Progenitor cell of endocrine pancreas (in vitro differentiated cells): ENCODE measurements at regions not wholly inside any gene's neighbourhood (a gene's known extent, or its start where the extent isn't known, plus 50 kb on each side); places are given as distances from the start of the nearest gene placed in this dataset.
A peak's percentile ranks its signal among the peaks of the same experiment; 100 is the strongest.

ENCODE experiments used
- DNase-seq: peaks from one replicate; pipeline ENCODE4 v3.0.0; 2021; ENCODE audit warnings: low spot score; ENCODE audit not compliant: unreplicated experiment
- H3K27ac Mint-ChIP-seq: 2 replicates; pipeline ENCODE4 v1.8.0; 2021; ENCODE audit warnings: mild to moderate bottlenecking, moderate library complexity, mixed read lengths
- H3K27me3 Mint-ChIP-seq: 2 replicates; pipeline ENCODE4 v1.8.0; 2021; ENCODE audit warnings: mixed read lengths
- H3K36me3 Mint-ChIP-seq: 2 replicates; pipeline ENCODE4 v1.8.0; 2022; ENCODE audit warnings: mixed read lengths; ENCODE audit not compliant: insufficient read depth
- H3K4me1 Mint-ChIP-seq: 2 replicates; pipeline ENCODE4 v1.8.0; 2021; ENCODE audit warnings: low read depth, mixed read lengths
- H3K4me3 Mint-ChIP-seq: 2 replicates; pipeline ENCODE4 v1.8.0; 2021; ENCODE audit warnings: low read depth, mild to moderate bottlenecking, moderate library complexity, mixed read lengths
- H3K9me3 Mint-ChIP-seq: 2 replicates; pipeline ENCODE4 v1.8.0; 2021; ENCODE audit warnings: low read depth, mixed read lengths
- CTCF ChIP-seq: fragments of 200-600 bp; sonication (generic); IDR thresholded peaks from one replicate; pipeline ENCODE4 v1.5.0; 2021; ENCODE audit warnings: antibody characterized with exemption, mild to moderate bottlenecking; ENCODE audit not compliant: unreplicated experiment

- TF ChIP-seq CTCF = no peak
- Mint-ChIP-seq H3K27me3 (peaks cover 12% of the 10 kb centered on the region), H3K27ac (peak overlapping the region; percentile 25), H3K36me3 (no peaks in the 10 kb centered on the region), H3K4me3 (no peak overlapping the region), H3K4me1 (peaks cover 17% of the 10 kb centered on the region), H3K9me3 (peaks cover 6% of the 10 kb centered on the region)
- DNase-seq = no peak
Measured at GRCh38 chr21:35529171-35529863, 480.2 kb upstream of the RUNX1 start.

DNA sequence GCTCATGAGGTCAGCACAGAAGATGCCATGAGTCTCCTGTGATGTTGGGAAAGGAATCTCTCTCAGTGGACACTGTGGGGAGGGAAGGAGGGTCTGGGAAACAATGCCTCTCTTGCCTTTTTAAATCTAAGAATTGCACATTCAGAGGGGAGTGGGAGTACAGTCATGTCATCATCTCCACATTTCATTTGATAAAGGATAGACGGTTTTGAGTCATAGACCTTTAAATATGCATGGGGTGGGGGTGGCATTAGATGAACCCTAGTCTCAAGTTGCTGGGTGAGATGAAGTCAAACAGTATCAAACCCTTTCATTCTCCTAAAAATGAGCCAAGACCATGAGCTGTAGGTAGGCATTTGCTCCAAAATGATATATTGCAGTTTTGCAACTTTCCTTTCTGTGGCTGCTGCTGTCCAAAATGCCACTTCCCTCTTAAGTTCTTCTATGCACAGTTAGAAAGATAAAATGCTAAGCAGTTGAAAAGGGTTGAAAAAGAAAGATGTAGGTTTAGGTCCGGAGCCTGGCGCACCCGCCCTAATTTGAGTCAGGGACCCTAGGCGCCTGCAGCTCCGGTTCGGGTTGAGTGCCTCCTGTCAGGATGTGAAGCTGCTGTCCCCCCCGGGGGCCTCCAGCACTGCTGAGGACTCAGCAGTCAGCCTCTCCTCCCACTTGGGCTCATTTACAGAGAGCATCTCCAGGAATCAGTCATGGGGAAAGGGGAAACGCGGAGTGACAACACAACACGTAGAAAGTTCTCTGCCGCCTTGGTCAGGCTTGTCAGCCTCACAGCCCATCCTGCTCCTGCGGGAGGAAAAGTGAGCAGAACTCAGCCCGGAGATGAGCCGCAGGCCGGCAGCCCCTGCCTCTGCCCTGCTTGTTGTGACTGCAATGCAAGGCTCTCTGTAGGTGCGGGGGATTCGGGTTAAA is 479.3 kb upstream of the RUNX1 start:
- Mint-ChIP-seq H3K9me3 (no peaks in the 10 kb centered on the region), H3K36me3 (no peaks in the 10 kb centered on the region), H3K27ac (no peak overlapping the region), H3K4me3 (no peak overlapping the region), H3K4me1 (peaks cover 17% of the 10 kb centered on the region), H3K27me3 (peaks cover 6% of the 10 kb centered on the region)
- no peak for DNase-seq
- TF ChIP-seq CTCF = no peak

DNA sequence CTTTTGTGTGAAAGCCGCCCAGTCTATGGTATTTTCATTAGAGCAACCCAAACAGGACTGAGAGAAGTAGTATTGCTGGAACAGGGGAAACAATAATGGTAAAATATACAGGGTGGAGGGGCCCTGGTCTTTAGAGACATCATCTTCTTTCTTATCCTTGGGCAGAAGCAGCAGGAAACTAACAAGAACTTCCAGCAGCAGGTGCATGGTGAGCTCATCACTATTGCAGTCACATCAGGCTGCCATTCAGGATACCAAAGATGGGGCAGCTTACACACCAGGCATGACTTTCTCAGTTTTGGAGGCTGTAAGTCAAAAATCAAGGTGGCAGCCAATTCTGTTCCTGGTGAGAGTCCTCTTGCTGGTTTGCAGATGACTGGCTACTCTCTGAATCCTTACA is 478.3 kb upstream of the RUNX1 start:
- no peak for DNase-seq
- H3K27ac Mint-ChIP-seq = no peak overlapping the region
- no peaks in the 10 kb centered on the region for H3K9me3 Mint-ChIP-seq
- TF ChIP-seq CTCF = no peak
- H3K4me3 Mint-ChIP-seq = no peak overlapping the region
- H3K4me1 Mint-ChIP-seq = peaks cover 17% of the 10 kb centered on the region
- H3K36me3 Mint-ChIP-seq = no peaks in the 10 kb centered on the region
- peaks cover 6% of the 10 kb centered on the region for H3K27me3 Mint-ChIP-seq

DNA sequence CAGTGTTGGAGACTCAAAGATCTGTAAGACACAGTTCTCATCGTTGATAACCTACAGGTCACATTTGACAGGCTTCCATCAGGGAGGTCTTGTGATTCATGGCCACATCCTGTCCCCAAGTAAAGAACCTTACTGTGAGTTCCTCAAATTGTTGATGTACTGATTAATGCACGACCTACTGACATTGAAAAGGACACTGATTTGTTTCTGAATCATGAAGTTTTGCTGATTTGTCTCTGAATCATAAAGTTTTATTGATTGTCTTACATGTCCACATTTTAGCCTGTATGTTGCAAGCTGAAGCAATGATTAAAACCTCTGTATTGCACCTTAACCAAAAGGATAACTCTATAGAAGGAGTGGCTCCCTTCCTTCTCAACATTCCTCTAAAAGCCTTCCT is 476.3 kb upstream of the RUNX1 start:
- TF ChIP-seq CTCF = no peak
- DNase-seq = no peak
- Mint-ChIP-seq H3K36me3 (no peaks in the 10 kb centered on the region), H3K4me3 (no peak overlapping the region), H3K4me1 (peaks cover 16% of the 10 kb centered on the region), H3K27me3 (peaks cover 6% of the 10 kb centered on the region), H3K9me3 (no peaks in the 10 kb centered on the region), H3K27ac (no peak overlapping the region)

DNA sequence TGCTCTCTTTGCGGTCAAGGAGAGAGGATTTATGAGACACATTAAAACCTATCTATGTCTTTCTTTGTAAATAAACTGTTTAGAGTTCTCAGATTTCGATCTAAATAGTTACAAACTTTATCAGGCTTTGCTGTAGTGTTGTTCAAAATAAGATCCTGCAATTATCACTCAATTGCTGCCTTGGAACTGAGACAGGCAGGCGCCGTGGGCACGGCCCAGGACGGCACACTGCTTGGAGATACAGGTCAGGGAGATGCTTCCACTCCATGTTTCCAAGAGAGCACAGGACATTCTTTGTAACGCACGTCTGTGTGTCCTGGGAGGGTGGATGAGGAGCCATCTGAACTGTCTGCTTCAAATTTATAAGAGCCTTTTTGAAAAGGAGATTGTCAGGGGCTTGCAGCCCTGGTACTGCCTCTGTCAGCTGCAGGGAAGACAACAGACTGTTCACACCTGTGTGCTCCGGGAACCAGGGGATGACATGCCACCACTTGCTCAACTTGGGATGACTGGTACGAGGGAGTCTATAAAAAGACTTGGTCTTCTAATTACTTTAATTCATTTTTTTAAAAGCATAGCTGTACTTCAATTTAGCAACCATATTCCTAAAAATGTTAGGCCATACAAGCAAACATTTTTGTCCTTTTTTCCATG is 472.9 kb upstream of the RUNX1 start:
- H3K27ac Mint-ChIP-seq = no peak overlapping the region
- H3K4me1 Mint-ChIP-seq = peaks cover 15% of the 10 kb centered on the region
- H3K27me3 Mint-ChIP-seq = no peaks in the 10 kb centered on the region
- no peak for DNase-seq
- no peak overlapping the region for H3K4me3 Mint-ChIP-seq
- no peaks in the 10 kb centered on the region for H3K36me3 Mint-ChIP-seq
- TF ChIP-seq CTCF = no peak
- H3K9me3 Mint-ChIP-seq = no peaks in the 10 kb centered on the region
